H1 (cell line): ENCODE measurements at regions not wholly inside any gene's neighbourhood (a gene's known extent, or its start where the extent isn't known, plus 50 kb on each side); places are given as distances from the start of the nearest gene placed in this dataset.

Source experiments
- CTCF ChIA-PET: fragments of 300-600 bp; sonication (Branson Sonifier 250); formaldehyde crosslinking; loops from one replicate; lab custom pipeline; 2021; ENCODE audit not compliant: partially characterized antibody; lab: Charles Lee
- POLR2A ChIA-PET: fragments of 300-600 bp; sonication (Branson Sonifier 250); formaldehyde crosslinking; loops from one replicate; lab custom pipeline; 2021; ENCODE audit warnings: inconsistent platforms; ENCODE audit not compliant: partially characterized antibody; lab: Charles Lee
- DNase-seq, 2 experiments: peaks; one replicate each; pipeline versions ENCODE4 v3.0.0 to v3.0.0-alpha.2; 2010 to 2022; ENCODE audit warnings: low spot score in 2 of 2, low read depth in 1 of 2, mixed read lengths in 1 of 2
- FAIRE-seq: peaks from 2 replicates; lab custom pipeline; 2011; peaks lifted over from hg19 to GRCh38; lab: Jason Lieb, UNC
- H2AFZ ChIP-seq: 2 replicates; pipeline ENCODE4 v1.8.1; 2012; ENCODE audit warnings: low read length, inconsistent platforms
- H2AK5ac ChIP-seq: 2 replicates; pipeline ENCODE4 v1.6.1; 2013; ENCODE audit warnings: low read depth, low read length
- H2BK120ac ChIP-seq: replicated peaks from 2 replicates; pipeline ENCODE3; 2013; ENCODE audit warnings: low read depth, low read length, inconsistent platforms
- H2BK12ac ChIP-seq: 2 replicates; pipeline ENCODE4 v1.6.1; 2013; ENCODE audit warnings: low read depth, low read length
- H2BK15ac ChIP-seq: 2 replicates; pipeline ENCODE4 v1.6.1; 2013; ENCODE audit warnings: low read length
- H2BK20ac ChIP-seq: 2 replicates; pipeline ENCODE4 v1.6.1; 2013; ENCODE audit warnings: low read length
- H2BK5ac ChIP-seq: 2 replicates; pipeline ENCODE4 v1.6.1; 2013; ENCODE audit warnings: low read depth, low read length
- H3K14ac ChIP-seq: 2 replicates; pipeline ENCODE4 v1.6.1; 2013; ENCODE audit warnings: inconsistent platforms; ENCODE audit not compliant: insufficient read length
- H3K18ac ChIP-seq: 2 replicates; pipeline ENCODE4 v1.6.1; 2013; ENCODE audit warnings: low read length; ENCODE audit errors: extremely low read depth
- H3K23ac ChIP-seq: 2 replicates; pipeline ENCODE4 v1.6.1; 2013; ENCODE audit warnings: inconsistent platforms; ENCODE audit not compliant: insufficient read length
- H3K23me2 ChIP-seq: 2 replicates; pipeline ENCODE4 v1.6.1; 2013; ENCODE audit warnings: low read depth, low read length
- H3K27ac ChIP-seq: 2 replicates; pipeline ENCODE4 v1.6.1; 2011; ENCODE audit warnings: low read depth, low read length, inconsistent platforms
- H3K27me3 ChIP-seq, 4 experiments: replicated peaks in 1 of 4; 1 replicate in 1 of 4; 2 replicates in 3 of 4; pipeline versions ENCODE4 v1.6.1 to v1.8.1; 2011 to 2013; ENCODE audit warnings: low read length in 3 of 4, mild to moderate bottlenecking in 3 of 4, inconsistent platforms in 2 of 4, mixed read lengths in 2 of 4, moderate library complexity in 1 of 4; ENCODE audit not compliant: control insufficient read depth in 3 of 4, insufficient read depth in 3 of 4; ENCODE audit errors: extremely low read depth in 1 of 4
- H3K36me3 ChIP-seq, 4 experiments: 2 replicates each; pipeline versions ENCODE4 v1.6.1 to v1.8.1; 2011 to 2013; ENCODE audit warnings: mild to moderate bottlenecking in 4 of 4, low read length in 3 of 4, moderate library complexity in 2 of 4, control low read depth in 1 of 4, inconsistent platforms in 1 of 4; ENCODE audit not compliant: insufficient read depth in 4 of 4, control insufficient read depth in 2 of 4
- H3K4ac ChIP-seq: replicated peaks from 2 replicates; pipeline ENCODE3; 2013; ENCODE audit warnings: low read length, low read depth, mixed read lengths, inconsistent platforms; ENCODE audit not compliant: insufficient read length
- H3K4me1 ChIP-seq, 4 experiments: replicated peaks in 1 of 4; 1 replicate in 1 of 4; 2 replicates in 3 of 4; pipeline versions ENCODE4 v1.6.1 to v1.8.1; 2011 to 2013; ENCODE audit warnings: low read length in 3 of 4, inconsistent platforms in 2 of 4, mixed read lengths in 1 of 4; ENCODE audit not compliant: insufficient read depth in 4 of 4, control insufficient read depth in 3 of 4
- H3K4me2 ChIP-seq, 2 experiments: 2 replicates each; pipeline versions ENCODE4 v1.6.1 to v1.8.1; 2011 to 2013; ENCODE audit warnings: low read depth in 2 of 2, low read length in 2 of 2, control low read depth in 1 of 2, inconsistent platforms in 1 of 2, mild to moderate bottlenecking in 1 of 2; ENCODE audit not compliant: insufficient read depth in 1 of 2
- H3K4me3 ChIP-seq, 4 experiments: fragments of 200-600, 300-600 bp in 1 of 4; sonication (generic), shearing (Covaris generic), sonication (Bioruptor Twin) in 1 of 4; 2 replicates each; pipeline versions ENCODE4 v1.5.1 to v1.8.1; 2011 to 2016; ENCODE audit warnings: low read length in 4 of 4, low read depth in 3 of 4, control low read depth in 2 of 4, inconsistent platforms in 2 of 4, mild to moderate bottlenecking in 2 of 4, mixed read lengths in 1 of 4, moderate library complexity in 1 of 4; ENCODE audit not compliant: insufficient read depth in 2 of 4; ENCODE audit errors: extremely low read depth in 1 of 4
- H3K56ac ChIP-seq: replicated peaks from 2 replicates; pipeline ENCODE3; 2013; ENCODE audit warnings: low read depth, mild to moderate bottlenecking, mixed read lengths, low read length, inconsistent platforms; ENCODE audit not compliant: insufficient read length
- H3K79me1 ChIP-seq: 2 replicates; pipeline ENCODE4 v1.6.1; 2013; ENCODE audit warnings: low read depth, low read length, control low read depth
- H3K79me2 ChIP-seq, 2 experiments: 2 replicates each; pipeline versions ENCODE4 v1.6.1 to v1.8.1; 2012 to 2013; ENCODE audit warnings: low read length in 2 of 2, mild to moderate bottlenecking in 2 of 2, inconsistent platforms in 1 of 2; ENCODE audit not compliant: insufficient read depth in 2 of 2, control insufficient read depth in 1 of 2
- H3K9ac ChIP-seq, 4 experiments: replicated peaks in 1 of 4; 1 replicate in 1 of 4; 2 replicates in 3 of 4; pipeline versions ENCODE4 v1.6.1 to v1.8.1; 2011 to 2013; ENCODE audit warnings: low read depth in 3 of 4, low read length in 3 of 4, control low read depth in 2 of 4, mild to moderate bottlenecking in 2 of 4, moderate library complexity in 2 of 4, inconsistent platforms in 1 of 4; ENCODE audit errors: extremely low read depth in 1 of 4
- H3K9me3 ChIP-seq, 2 experiments: 2 replicates each; pipeline versions ENCODE4 v1.6.1 to v1.8.1; 2012 to 2013; ENCODE audit warnings: mild to moderate bottlenecking in 2 of 2, moderate library complexity in 2 of 2, control low read depth in 1 of 2, inconsistent platforms in 1 of 2, low read depth in 1 of 2, low read length in 1 of 2, mixed read lengths in 1 of 2; ENCODE audit not compliant: insufficient read depth in 2 of 2
- H4K20me1 ChIP-seq, 2 experiments: replicated peaks in 1 of 2; 2 replicates each; pipeline versions ENCODE3 to v1.8.1; 2011 to 2013; ENCODE audit warnings: inconsistent platforms in 2 of 2, low read length in 2 of 2, mild to moderate bottlenecking in 1 of 2; ENCODE audit not compliant: insufficient read depth in 2 of 2, control insufficient read depth in 1 of 2
- H4K5ac ChIP-seq: 2 replicates; pipeline ENCODE4 v1.6.1; 2013; ENCODE audit warnings: low read length, low read depth, mixed read lengths, inconsistent platforms; ENCODE audit not compliant: insufficient read length
- H4K8ac ChIP-seq: 2 replicates; pipeline ENCODE4 v1.8.0; 2013; ENCODE audit warnings: mild to moderate bottlenecking, moderate library complexity, low read length, inconsistent platforms; ENCODE audit not compliant: insufficient read depth; ENCODE audit errors: extremely low read depth
- H4K91ac ChIP-seq: replicated peaks from 2 replicates; pipeline ENCODE3; 2013; ENCODE audit warnings: low read length, mixed read lengths, inconsistent platforms; ENCODE audit not compliant: insufficient read length
- BCL11A ChIP-seq, 2 experiments: IDR thresholded peaks; one replicate each; pipeline ENCODE4 v1.6.1; 2011; ENCODE audit warnings: low read depth in 2 of 2, low read length in 2 of 2, mild to moderate bottlenecking in 2 of 2
- BRCA1 ChIP-seq: IDR thresholded peaks from 2 replicates; pipeline ENCODE4 v1.6.1; 2012; ENCODE audit warnings: low read depth, low read length, improper control_type of control experiment
- CBX5 ChIP-seq: fragments of 300-800, 300-1000 bp; sonication (generic); IDR thresholded peaks from 2 replicates; pipeline ENCODE4 v1.7.1; 2016; ENCODE audit warnings: antibody characterized with exemption, low read length, low read depth
- E2F6 ChIP-seq: IDR thresholded peaks from 2 replicates; pipeline ENCODE4 v1.6.1; 2012; ENCODE audit warnings: inconsistent platforms
- EGR1 ChIP-seq: IDR thresholded peaks from 2 replicates; pipeline ENCODE4 v1.6.1; 2011; ENCODE audit warnings: low read depth, low read length, borderline replicate concordance
- FOSL1 ChIP-seq: IDR thresholded peaks from 2 replicates; pipeline ENCODE4 v1.6.1; 2011; ENCODE audit warnings: mild to moderate bottlenecking, low read depth, low read length, moderate library complexity; ENCODE audit not compliant: insufficient read depth
- HDAC6 ChIP-seq: IDR thresholded peaks from one replicate; pipeline ENCODE4 v1.7.1; 2012; ENCODE audit warnings: low read depth, mild to moderate bottlenecking, inconsistent platforms, low read length, moderate library complexity
- KDM5A ChIP-seq: fragments of 200-600 bp; IDR thresholded peaks from 2 replicates; pipeline ENCODE4 v1.7.1; 2012; ENCODE audit warnings: mild to moderate bottlenecking, low read length, inconsistent platforms, mixed read lengths
- SAP30 ChIP-seq: fragments of 300-600 bp; sonication (generic); IDR thresholded peaks from 2 replicates; pipeline ENCODE4 v1.7.1; 2012; ENCODE audit warnings: low read length, moderate library complexity, mild to moderate bottlenecking, inconsistent platforms; ENCODE audit not compliant: insufficient read depth, insufficient replicate concordance
- SP2 ChIP-seq: IDR thresholded peaks from 2 replicates; pipeline ENCODE4 v1.6.1; 2012; ENCODE audit warnings: mild to moderate bottlenecking, low read length, inconsistent platforms
- SRF ChIP-seq: IDR thresholded peaks from 2 replicates; pipeline ENCODE4 v1.6.1; 2011; ENCODE audit warnings: mild to moderate bottlenecking, low read depth, low read length, moderate library complexity
- TEAD4 ChIP-seq: IDR thresholded peaks from 2 replicates; pipeline ENCODE4 v1.6.1; 2012; ENCODE audit warnings: low read depth, low read length, inconsistent platforms, mixed read lengths
- ZNF274 ChIP-seq: IDR thresholded peaks from 2 replicates; pipeline ENCODE4 v1.7.0; 2012; ENCODE audit warnings: low read length, borderline replicate concordance; ENCODE audit errors: extremely low read depth
- WGBS, 2 experiments: shearing (Covaris generic) in 1 of 2; methylation state at CpG; one replicate each; pipeline versions ENCODE4 v1.1.6 to v1.1.7; 2013 to 2015; ENCODE audit warnings: low lambda C conversion rate in 2 of 2, mixed read lengths in 2 of 2, inconsistent platforms in 1 of 2, low coverage in 1 of 2, missing lambda C conversion rate in 1 of 2; ENCODE audit not compliant: insufficient replicate concordance in 2 of 2, insufficient coverage in 1 of 2, insufficient read length in 1 of 2; ENCODE audit errors: extremely low coverage in 1 of 2, missing lambda C conversion rate in 1 of 2; 5-methylcytosine and 5-hydroxymethylcytosine counted together

- POLR2A ChIA-PET, result no interaction called here
Observed at GRCh38 chr18:4758980-4759379, 303.9 kb upstream of the DLGAP1 start.

More at GRCh38 chr18:4758980-4759379, 303.9 kb upstream of the DLGAP1 start:
- Histone ChIP-seq H3K9me3 (no peaks in the 10 kb centered on the region), H3K79me1 (no peaks in the 10 kb centered on the region), H3K56ac (no peak overlapping the region), H2AFZ (no peak overlapping the region), H2AK5ac (no peak overlapping the region), H2BK15ac (no peak overlapping the region), H3K9ac (no peak overlapping the region), H2BK120ac (no peak overlapping the region), H3K27ac (no peak overlapping the region), H3K36me3 (no peaks in the 10 kb centered on the region), H2BK12ac (no peak overlapping the region), H3K23ac (no peak overlapping the region), H2BK20ac (no peak overlapping the region), H4K20me1 (no peaks in the 10 kb centered on the region), H3K4me3 (no peak overlapping the region), H3K18ac (no peak overlapping the region), H4K8ac (no peak overlapping the region), H4K91ac (no peak overlapping the region), H2BK5ac (no peak overlapping the region), H3K79me2 (no peaks in the 10 kb centered on the region), H3K23me2 (no peaks in the 10 kb centered on the region), H3K4ac (no peak overlapping the region), H4K5ac (no peak overlapping the region), H3K4me1 (peaks cover 0 to under 1% (median 0%) of the 10 kb centered on the region in 4 experiments; a peak in 2 of 7 replicates), H3K14ac (no peak overlapping the region), H3K27me3 (no peaks in the 10 kb centered on the region), H3K4me2 (no peak overlapping the region)
- CTCF ChIA-PET, result interaction anchor here (1.1 to 1.4 kb wide), 3 partner anchors 22 to 299 kb away, joined by 3 read pairs; no protein-coding TSS in a partner anchor
- DNase-seq, result no peak
- FAIRE-seq, result no peak
- 83% methylated on average over 4 of the region's 4 CpGs; no CpG with 5 or more reads in 1 of the 2 experiments for WGBS, 2 experiments
- TF ChIP-seq ZNF274 (no peak), KDM5A (no peak), BCL11A (IDR thresholded peaks at IDR 0.05; ENCODE audit: low read depth in 2 of 2, low read length in 2 of 2) (no peak), HDAC6 (no peak), SP2 (no peak), BRCA1 (no peak), SRF (no peak), SAP30 (no peak), CBX5 (no peak), FOSL1 (no peak), EGR1 (no peak), TEAD4 (no peak), E2F6 (no peak)
